Adrenal gland (tissue), 9 donors: ENCODE measurements at regions not wholly inside any gene's neighbourhood (a gene's known extent, or its start where the extent isn't known, plus 50 kb on each side); places are given as distances from the start of the nearest gene placed in this dataset.

ENCODE experiments used
- DNase-seq, 7 donors: peaks; one replicate each; pipeline ENCODE4 v3.0.0-alpha.2; 2019 to 2020
- H3K27ac ChIP-seq, 5 donors: fragments of 200-600 bp; sonication (generic) in 4 of 5; 1 replicate in 3 of 5; 2 replicates in 2 of 5; pipeline versions ENCODE4 v1.5.1 to v1.8.0; 2016 to 2020; ENCODE audit warnings: mild to moderate bottlenecking in 1 of 5
- H3K27me3 ChIP-seq: fragments of 200-600 bp; 2 replicates; pipeline ENCODE4 v1.8.0; 2021
- H3K36me3 ChIP-seq, 2 donors: fragments of 200-600 bp; replicated peaks in 1 of 2; 1 replicate in 1 of 2; 2 replicates in 1 of 2; pipeline versions ENCODE4 v1.5.1 to v1.8.0; 2018 to 2022
- H3K4me1 ChIP-seq, 2 donors: fragments of 200-600 bp; replicated peaks in 1 of 2; 1 replicate in 1 of 2; 2 replicates in 1 of 2; pipeline versions ENCODE4 v1.5.1 to v1.8.0; 2018 to 2021
- H3K4me3 ChIP-seq, 4 donors: fragments of 200-600 bp; sonication (generic) in 3 of 4; one replicate each; pipeline ENCODE4 v1.5.1; 2016 to 2018
- H3K9me3 ChIP-seq, 3 donors: fragments of 200-600 bp; sonication (generic) in 1 of 3; replicated peaks in 1 of 3; 1 replicate in 2 of 3; 2 replicates in 1 of 3; pipeline versions ENCODE4 v1.5.1 to v1.8.0; 2016 to 2021
- CTCF ChIP-seq, 6 experiments: fragments of 450-650 bp in 4 of 6; fragments of 200-600 bp in 2 of 6; sonication (generic) in 1 of 6; IDR thresholded peaks; 1 replicate in 5 of 6; 2 replicates in 1 of 6; pipeline versions ENCODE4 v1.5.1 to v1.8.0; 2016 to 2021; ENCODE audit warnings: antibody characterized with exemption in 6 of 6, mild to moderate bottlenecking in 2 of 6, moderate library complexity in 1 of 6
- POLR2A ChIP-seq, 2 donors: fragments of 450-650 bp; IDR thresholded peaks; one replicate each; pipeline ENCODE4 v1.6.1; 2017; ENCODE audit warnings: antibody characterized with exemption in 2 of 2, mild to moderate bottlenecking in 2 of 2, moderate library complexity in 1 of 2
- WGBS, 4 donors: extraction: QIAGEN DNeasy Blood & Tissue Kit in 2 of 4; methylation state at CpG; one replicate each; pipeline versions ENCODE4 v1.1.5 to v1.1.7; 2013 to 2017; 5-methylcytosine and 5-hydroxymethylcytosine counted together
- intact Hi-C, 2 donors: fragments of 100-400 bp; cut with DNase I; formaldehyde crosslinking; loops; one replicate each; pipeline versions ENCODE4 v1.14.1 to v1.15.0; 2022 to 2023
- donor health status: healthy with polysubstance abuse.
- donor health status: Bipolar disorder and iron deficiency.
- donor health status: DM: yes; HTN: yes; CAD: no.
- donor health status: DM: no; HTN: no; CAD: no.
- donor health status: DM: no; HTN: no; CAD: no.

GRCh38 chr1:8136766-8137165 lies 110.7 kb upstream of the ERRFI1 start:
- Histone ChIP-seq H3K9me3 (no peaks in the 10 kb centered on the region), H3K4me3 (no peak overlapping the region), H3K4me1 (peaks cover 33 to 41% of the 10 kb centered on the region in 2 donors), H3K36me3 (no peaks in the 10 kb centered on the region), H3K27me3 (no peaks in the 10 kb centered on the region), H3K27ac (peak overlapping the region in 1 of 5 donors; percentile 73)
- WGBS, 4 donors: 76 to 80% (median 77%) methylated on average over 5 of the region's 5 CpGs
- DNase-seq: peak in 1 of 7 donors; percentile 21
- TF ChIP-seq CTCF (IDR thresholded peaks at IDR 0.05) (no peak), POLR2A (IDR thresholded peaks at IDR 0.05) (no peak)
- intact Hi-C loops: no loop called here

- DNase-seq: no peak
- no peaks in the 10 kb centered on the region for H3K27me3 ChIP-seq
- WGBS, 4 donors: 80 to 86% (median 81%) methylated on average over 7 of the region's 7 CpGs
- H3K36me3 ChIP-seq: no peaks in the 10 kb centered on the region
- H3K9me3 ChIP-seq: no peaks in the 10 kb centered on the region
- no peak overlapping the region for H3K4me3 ChIP-seq
- H3K27ac ChIP-seq: no peak overlapping the region
- intact Hi-C loops: no loop called here
- peaks cover 33 to 41% of the 10 kb centered on the region in 2 donors for H3K4me1 ChIP-seq
- TF ChIP-seq POLR2A (IDR thresholded peaks at IDR 0.05) (no peak), CTCF (IDR thresholded peaks at IDR 0.05) (no peak)
These were observed 109.1 kb upstream of the ERRFI1 start for GRCh38 chr1:8135250-8135649.

GRCh38 chr1:8134546-8135235 lies 108.6 kb upstream of the ERRFI1 start:
- WGBS, 4 donors: 81 to 92% (median 86%) methylated on average over 14 of the region's 14 CpGs
- H3K4me3 ChIP-seq: no peak overlapping the region

More at GRCh38 chr1:8134546-8135235, 108.6 kb upstream of the ERRFI1 start:
- peak overlapping the region in 3 of 5 donors; percentile 24 to 84 (median 80) for H3K27ac ChIP-seq
- H3K4me1 ChIP-seq: peaks cover 33 to 41% of the 10 kb centered on the region in 2 donors
- intact Hi-C loops: no loop called here
- no peaks in the 10 kb centered on the region for H3K36me3 ChIP-seq
- DNase-seq: no peak
- H3K27me3 ChIP-seq: no peaks in the 10 kb centered on the region
- TF ChIP-seq POLR2A (IDR thresholded peaks at IDR 0.05): no peak
- no peak for TF ChIP-seq CTCF (IDR thresholded peaks at IDR 0.05)
- no peaks in the 10 kb centered on the region for H3K9me3 ChIP-seq
